ENCODE measurements at regions not wholly inside any gene's neighbourhood (a gene's known extent, or its start where the extent isn't known, plus 50 kb on each side); places are given as distances from the start of the nearest gene placed in this dataset.

GRCh38 chr5:86831128-86831527 lies 213.4 kb downstream of the COX7C start:
- TF ChIP-seq CTCF (optimal IDR thresholded peaks at IDR 0.05 in 1 of 3, IDR thresholded peaks at IDR 0.05 in 1 of 3, conservative IDR thresholded peaks at IDR 0.05 in 1 of 3; ENCODE audit: extremely low read depth in 1 of 3, insufficient read depth in 2 of 3, low read length in 3 of 3) (no peak), EZH2 (IDR thresholded peaks at IDR 0.05; ENCODE audit: low read length) (no peak)
